NCI-H2227 (cell line): ENCODE measurements at regions not wholly inside any gene's neighbourhood (a gene's known extent, or its start where the extent isn't known, plus 50 kb on each side); places are given as distances from the start of the nearest gene placed in this dataset.
"Not testable (repeated sequence)": the region's sequence is repeated elsewhere in the genome, so short reads cannot be mapped to it uniquely, and the experiment has no call there.

ENCODE experiments used
- DNase-seq: peaks from one replicate; lab custom pipeline; 2025; ENCODE audit not compliant: unreplicated experiment; lab: John Stamatoyannopoulos, UW

- not testable (repeated sequence) for DNase-seq
Observed at GRCh38 chr2:12018726-12019125, 272.3 kb downstream of the LPIN1 start.

GRCh38 chr2:12020833-12021469, 274.5 kb downstream of the LPIN1 start:
- DNase-seq, result no peak

- DNase-seq, result not testable (repeated sequence)
Observed at GRCh38 chr2:12024197-12024907, 277.9 kb downstream of the LPIN1 start.

DNA sequence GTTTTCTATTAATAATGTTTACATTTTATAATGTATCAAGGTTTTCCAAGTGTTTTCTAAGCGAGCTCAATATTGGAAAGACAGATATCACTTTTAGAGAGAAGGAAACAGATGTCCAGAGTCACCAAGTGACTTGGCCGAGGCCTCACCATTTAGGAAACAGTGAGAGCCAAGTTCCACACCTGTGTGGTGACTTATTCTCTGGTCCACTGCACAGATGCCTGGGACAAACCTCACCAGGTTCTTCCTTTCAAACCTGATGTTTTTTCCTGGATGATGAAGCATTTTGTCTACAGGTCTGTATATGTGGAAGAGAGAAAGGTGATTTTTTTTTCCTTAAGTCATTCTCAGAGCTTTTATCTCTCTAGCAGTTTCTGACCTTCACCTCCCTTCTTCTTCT, 280.7 kb downstream of the LPIN1 start:
- no peak for DNase-seq

- no peak for DNase-seq
Observed at GRCh38 chr2:12031866-12032265, 285.4 kb downstream of the LPIN1 start.

- no peak for DNase-seq
Observed at GRCh38 chr2:12032398-12032797, 286.0 kb downstream of the LPIN1 start.

GRCh38 chr2:12032975-12033374, 286.5 kb downstream of the LPIN1 start:
- DNase-seq, result no peak

GRCh38 chr2:12033494-12033893, 287.1 kb downstream of the LPIN1 start:
- DNase-seq, result no peak

DNA sequence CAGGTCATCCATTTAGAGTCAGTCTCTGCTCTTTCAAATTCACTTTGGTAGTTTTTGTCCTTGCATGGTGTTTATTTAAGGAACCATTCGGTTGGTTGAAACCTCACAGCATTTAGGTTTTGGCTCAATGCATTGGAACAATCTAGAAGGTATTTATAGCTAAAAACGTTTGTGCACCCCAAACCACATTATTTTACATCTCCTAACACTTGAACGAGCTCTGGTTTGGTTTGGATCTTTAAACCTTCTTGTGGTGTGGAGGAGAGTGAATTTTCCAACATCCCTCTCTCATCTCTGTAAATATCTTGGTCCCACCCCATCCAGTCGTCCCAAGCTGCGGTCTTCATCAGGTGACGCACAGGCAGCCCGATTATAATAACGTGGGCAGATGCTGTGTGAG, 287.9 kb downstream of the LPIN1 start:
- DNase-seq, result no peak

DNA sequence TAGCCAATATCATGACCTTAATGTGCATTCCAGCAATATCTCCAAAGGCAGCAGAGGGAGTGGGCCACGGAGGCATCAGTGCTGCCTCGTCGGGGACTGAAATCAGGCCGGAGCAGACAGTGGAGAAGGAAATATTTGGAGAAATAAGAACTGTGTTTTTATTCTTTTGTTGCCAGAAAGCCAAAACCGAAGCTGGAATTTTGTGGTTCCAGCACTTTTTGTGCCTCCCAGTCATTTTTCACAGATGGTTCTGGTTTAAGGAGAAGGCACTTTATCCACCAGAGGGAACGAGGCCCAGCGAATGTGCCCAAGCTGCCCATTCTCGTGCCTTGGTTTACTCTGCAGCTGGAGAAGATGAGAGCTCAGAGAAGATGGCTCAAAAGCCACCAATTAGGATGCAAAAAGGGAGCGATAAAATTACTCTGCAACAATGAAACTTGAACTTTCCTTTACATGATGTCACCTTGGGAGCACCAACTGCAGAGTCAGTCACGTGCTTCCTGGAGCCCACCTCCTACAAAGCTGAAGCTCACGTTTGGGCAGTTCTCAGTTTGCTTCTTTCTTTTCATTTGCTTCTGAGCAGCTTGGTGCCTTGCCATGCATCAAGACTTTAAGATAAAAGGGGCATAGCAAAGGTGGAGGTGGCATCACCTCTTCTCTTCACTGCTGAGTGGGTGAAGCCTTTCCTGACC, 288.7 kb downstream of the LPIN1 start:
- DNase-seq, result no peak

- no peak for DNase-seq
Observed at GRCh38 chr2:12035956-12036639, 289.7 kb downstream of the LPIN1 start.

- no peak for DNase-seq
Observed at GRCh38 chr2:12036640-12036983, 290.2 kb downstream of the LPIN1 start.

- DNase-seq, result no peak
Observed at GRCh38 chr2:12037301-12037700, 290.9 kb downstream of the LPIN1 start.

GRCh38 chr2:12041236-12041635, 294.8 kb downstream of the LPIN1 start:
- no peak for DNase-seq

DNA sequence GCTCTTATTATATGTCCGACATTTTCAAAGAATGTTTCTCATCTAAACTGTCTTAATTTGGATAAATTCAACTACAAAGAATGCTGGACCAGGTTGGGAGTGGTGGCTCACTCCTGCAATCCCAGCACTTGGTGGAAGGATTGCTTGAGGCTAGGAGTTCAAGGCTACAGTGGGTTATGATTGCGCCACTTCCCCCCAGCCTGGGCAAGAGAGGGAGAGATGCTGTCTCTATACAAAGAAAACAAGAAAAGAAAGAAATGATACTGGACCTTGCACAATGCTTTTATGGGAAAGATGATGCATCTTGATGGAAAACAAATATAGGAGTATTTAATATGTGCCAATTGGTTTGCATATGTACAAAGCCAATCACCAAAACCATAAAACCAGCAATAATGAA, 296.7 kb downstream of the LPIN1 start:
- no peak for DNase-seq

GRCh38 chr2:12044857-12045256, 298.4 kb downstream of the LPIN1 start:
- DNase-seq, result no peak

- DNase-seq, result no peak
Observed at GRCh38 chr2:12045864-12046291, 299.4 kb downstream of the LPIN1 start.

DNA sequence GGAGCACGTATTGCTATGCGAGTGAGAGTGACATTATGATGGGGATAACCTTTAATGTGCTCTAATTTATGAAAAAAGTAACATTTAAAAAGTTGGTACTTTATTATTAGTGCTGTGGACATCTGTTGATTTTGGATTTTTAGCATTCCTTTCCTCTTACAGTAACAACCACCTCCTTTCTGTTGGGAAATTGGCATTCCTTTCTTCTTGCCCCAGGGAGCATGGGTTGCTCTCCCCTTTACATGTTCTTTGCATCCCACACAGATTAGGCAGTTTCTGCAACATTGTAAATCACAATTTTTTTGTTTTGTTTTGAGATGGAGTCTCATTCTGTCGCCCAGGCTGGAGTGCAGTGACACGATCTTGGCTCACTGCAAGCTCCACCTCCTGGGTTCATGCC, 300.2 kb downstream of the LPIN1 start:
- no peak for DNase-seq

- DNase-seq, result no peak
Observed at GRCh38 chr2:12047761-12048160, 301.3 kb downstream of the LPIN1 start.

GRCh38 chr2:12048550-12048949, 302.1 kb downstream of the LPIN1 start:
- DNase-seq, result no peak

- no peak for DNase-seq
Observed at GRCh38 chr2:12050396-12050795, 304.0 kb downstream of the LPIN1 start.

GRCh38 chr2:12051831-12052230, 305.4 kb downstream of the LPIN1 start:
- DNase-seq, result no peak
